HS-5 (cell line): ENCODE measurements at regions not wholly inside any gene's neighbourhood (a gene's known extent, or its start where the extent isn't known, plus 50 kb on each side); places are given as distances from the start of the nearest gene placed in this dataset.

ENCODE experiments used
- DNase-seq: peaks from one replicate; pipeline ENCODE4 v3.0.0-alpha.2; 2012; ENCODE audit warnings: low read depth

- no peak for DNase-seq
Observed at GRCh38 chr6:25068866-25069265, 133.1 kb upstream of the RIPOR2 start.

- DNase-seq: peak; percentile 49
Observed at GRCh38 chr6:25070547-25071366, 135.0 kb upstream of the RIPOR2 start.

- DNase-seq: no peak
Observed at GRCh38 chr6:25078141-25078540, 142.4 kb upstream of the RIPOR2 start.

GRCh38 chr6:25083784-25084507 lies 148.2 kb upstream of the RIPOR2 start:
- DNase-seq: no peak

- DNase-seq: no peak
Observed at GRCh38 chr6:25084508-25084833, 148.7 kb upstream of the RIPOR2 start.

- no peak for DNase-seq
Observed at GRCh38 chr6:25085756-25086155, 150.0 kb upstream of the RIPOR2 start.

GRCh38 chr6:25086500-25087091 lies 150.8 kb upstream of the RIPOR2 start:
- no peak for DNase-seq

GRCh38 chr6:25088513-25088912 lies 152.8 kb upstream of the RIPOR2 start:
- DNase-seq: no peak

- DNase-seq: no peak
Observed at GRCh38 chr6:25089442-25089841, 153.7 kb upstream of the RIPOR2 start.

- no peak for DNase-seq
Observed at GRCh38 chr6:25094726-25095125, 159.0 kb upstream of the RIPOR2 start.

- no peak for DNase-seq
Observed at GRCh38 chr6:25100288-25100687, 164.5 kb upstream of the RIPOR2 start.

GRCh38 chr6:25103603-25104002 lies 167.8 kb upstream of the RIPOR2 start:
- DNase-seq: no peak

GRCh38 chr6:25105070-25105925 lies 169.5 kb upstream of the RIPOR2 start:
- no peak for DNase-seq

- no peak for DNase-seq
Observed at GRCh38 chr6:25107218-25107617, 171.5 kb upstream of the RIPOR2 start.

GRCh38 chr6:25111782-25112181 lies 167.4 kb upstream of the CARMIL1 start:
- no peak for DNase-seq

- no peak for DNase-seq
Observed at GRCh38 chr6:25112322-25112773, 166.8 kb upstream of the CARMIL1 start.

- no peak for DNase-seq
Observed at GRCh38 chr6:25113436-25113835, 165.7 kb upstream of the CARMIL1 start.

GRCh38 chr6:25118038-25118437 lies 161.1 kb upstream of the CARMIL1 start:
- DNase-seq: no peak

- DNase-seq: no peak
Observed at GRCh38 chr6:25121186-25121585, 158.0 kb upstream of the CARMIL1 start.

- no peak for DNase-seq
Observed at GRCh38 chr6:25122001-25122400, 157.2 kb upstream of the CARMIL1 start.

GRCh38 chr6:25122622-25123237 lies 156.4 kb upstream of the CARMIL1 start:
- no peak for DNase-seq

GRCh38 chr6:25124216-25124715 lies 154.9 kb upstream of the CARMIL1 start:
- no peak for DNase-seq
